AG09319 (cell line): ENCODE measurements at regions not wholly inside any gene's neighbourhood (a gene's known extent, or its start where the extent isn't known, plus 50 kb on each side); places are given as distances from the start of the nearest gene placed in this dataset.

ENCODE experiments used
- DNase-seq: peaks from one replicate; pipeline ENCODE4 v3.0.0-alpha.2; 2010; ENCODE audit warnings: low read depth; ENCODE audit errors: extremely low read depth
- TF ChIP-seq, protein P1 (sequence below): IDR thresholded peaks from 2 replicates; pipeline ENCODE4 v1.5.1; 2011; ENCODE audit warnings: low read depth, mild to moderate bottlenecking, inconsistent platforms, low read length, moderate library complexity

DNA sequence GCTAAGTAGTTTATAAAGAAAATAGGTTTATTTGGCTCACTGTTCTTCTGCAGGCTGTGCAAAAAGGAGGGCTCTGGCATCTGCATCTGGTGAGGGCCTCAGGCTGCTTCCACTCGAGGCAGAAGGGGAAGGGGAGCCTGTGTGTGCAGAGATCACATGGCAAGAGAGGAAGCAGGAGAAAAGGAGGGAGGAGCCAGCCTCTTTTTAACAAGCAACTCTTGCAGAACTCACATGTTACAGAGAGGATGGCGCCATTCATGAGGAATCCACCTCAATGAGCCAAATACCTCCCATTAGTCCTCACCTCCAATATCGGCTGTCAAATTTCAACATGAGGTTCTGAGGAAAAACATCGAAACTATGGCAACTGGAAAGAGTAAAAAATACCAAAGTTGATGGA lies 666.6 kb upstream of the SLC35B3 start:
- no peak for DNase-seq
- TF ChIP-seq, protein P1, sequence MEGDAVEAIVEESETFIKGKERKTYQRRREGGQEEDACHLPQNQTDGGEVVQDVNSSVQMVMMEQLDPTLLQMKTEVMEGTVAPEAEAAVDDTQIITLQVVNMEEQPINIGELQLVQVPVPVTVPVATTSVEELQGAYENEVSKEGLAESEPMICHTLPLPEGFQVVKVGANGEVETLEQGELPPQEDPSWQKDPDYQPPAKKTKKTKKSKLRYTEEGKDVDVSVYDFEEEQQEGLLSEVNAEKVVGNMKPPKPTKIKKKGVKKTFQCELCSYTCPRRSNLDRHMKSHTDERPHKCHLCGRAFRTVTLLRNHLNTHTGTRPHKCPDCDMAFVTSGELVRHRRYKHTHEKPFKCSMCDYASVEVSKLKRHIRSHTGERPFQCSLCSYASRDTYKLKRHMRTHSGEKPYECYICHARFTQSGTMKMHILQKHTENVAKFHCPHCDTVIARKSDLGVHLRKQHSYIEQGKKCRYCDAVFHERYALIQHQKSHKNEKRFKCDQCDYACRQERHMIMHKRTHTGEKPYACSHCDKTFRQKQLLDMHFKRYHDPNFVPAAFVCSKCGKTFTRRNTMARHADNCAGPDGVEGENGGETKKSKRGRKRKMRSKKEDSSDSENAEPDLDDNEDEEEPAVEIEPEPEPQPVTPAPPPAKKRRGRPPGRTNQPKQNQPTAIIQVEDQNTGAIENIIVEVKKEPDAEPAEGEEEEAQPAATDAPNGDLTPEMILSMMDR = no peak

DNA sequence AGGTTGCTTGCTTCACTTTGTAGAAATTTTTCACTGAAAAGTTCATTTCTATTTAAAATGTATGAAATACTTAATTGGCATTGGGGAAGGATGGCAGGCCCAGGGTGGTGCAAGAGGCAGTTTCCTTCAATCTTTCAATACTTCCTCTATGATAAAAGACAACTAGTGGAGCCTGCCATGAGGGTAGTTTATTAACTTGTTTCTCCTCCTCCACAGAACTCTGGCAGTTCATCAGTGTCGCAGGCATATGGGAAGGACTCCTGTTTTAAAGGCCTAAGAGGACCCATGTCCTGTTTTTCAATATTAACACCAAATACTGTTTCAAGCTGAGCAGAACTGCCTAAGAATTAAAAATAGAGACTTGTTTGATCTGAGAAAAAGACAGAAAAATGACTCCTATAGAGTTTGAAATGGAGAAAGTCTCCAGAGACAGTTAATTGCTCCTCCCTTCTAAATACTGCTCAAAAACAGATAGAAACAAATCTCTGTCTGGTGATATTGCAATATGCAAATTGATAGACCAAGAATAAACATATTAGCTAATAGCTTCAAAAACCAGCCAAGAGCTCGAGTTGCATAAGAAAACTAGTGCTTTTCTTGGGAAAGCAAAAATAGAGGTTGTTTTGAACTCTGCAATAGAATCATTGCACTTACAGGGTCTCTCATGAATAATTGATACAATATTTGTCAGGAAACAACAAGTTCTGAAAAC lies 665.7 kb upstream of the SLC35B3 start:
- TF ChIP-seq, protein P1 = no peak
- DNase-seq = no peak

DNA sequence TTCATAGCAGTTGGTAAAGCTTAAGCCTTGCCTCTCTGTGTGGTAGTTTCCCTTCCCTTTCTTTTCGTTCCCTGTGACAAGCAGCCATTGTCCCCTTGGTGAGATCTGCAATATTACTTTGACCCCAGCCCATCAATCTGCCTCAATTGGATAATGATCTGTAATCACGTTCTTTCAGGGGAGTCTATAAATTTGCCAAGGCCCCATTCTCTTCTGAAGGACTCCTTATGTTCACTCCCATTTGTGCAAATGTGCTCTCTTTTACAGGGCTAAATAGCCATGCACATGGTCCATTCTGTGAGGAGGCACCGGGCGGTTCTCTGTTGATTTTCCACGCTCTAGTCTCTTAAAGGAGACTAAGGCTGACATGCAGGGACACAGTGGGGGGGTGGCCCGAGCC lies 660.4 kb upstream of the SLC35B3 start:
- no peak for DNase-seq
- TF ChIP-seq, protein P1 = no peak

DNA sequence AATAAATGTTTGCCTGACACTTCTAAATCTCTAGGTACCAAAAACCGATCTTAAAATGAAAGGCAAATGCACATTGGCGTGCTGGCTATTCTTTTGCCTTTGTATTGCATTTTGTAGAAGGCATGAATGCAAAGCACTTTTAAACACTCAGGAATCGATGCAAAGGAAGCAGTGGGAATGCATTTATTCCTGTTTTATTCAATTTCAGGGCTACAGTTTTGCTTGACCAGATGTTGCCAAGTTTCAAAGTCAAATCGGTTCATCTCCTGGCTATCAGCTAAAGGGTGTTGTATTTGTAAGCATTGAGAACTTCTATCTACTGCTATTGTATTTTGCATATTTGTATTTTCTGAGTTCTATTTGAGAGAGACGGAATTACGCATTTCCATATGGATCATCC lies 659.8 kb upstream of the SLC35B3 start:
- no peak for DNase-seq
- TF ChIP-seq, protein P1 = no peak

DNA sequence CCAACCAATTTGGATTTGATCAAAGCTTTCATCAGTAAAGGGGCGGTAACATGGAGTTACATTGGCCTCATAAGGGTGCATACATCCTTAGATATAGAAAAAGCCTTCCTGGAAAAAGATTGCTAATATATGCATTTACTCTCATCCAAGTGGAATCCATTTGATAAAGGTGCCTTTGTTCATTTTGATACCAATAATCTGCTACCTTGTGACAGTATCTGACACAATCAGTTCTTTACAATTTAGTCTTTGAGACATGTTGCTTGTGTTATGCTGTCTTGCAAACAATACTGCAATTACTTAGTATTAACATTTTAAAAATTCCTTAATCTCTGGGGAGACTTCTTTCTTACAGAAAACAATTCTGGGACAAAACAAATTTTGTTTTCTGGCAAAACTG lies 654.4 kb upstream of the SLC35B3 start:
- TF ChIP-seq, protein P1 = no peak
- no peak for DNase-seq

DNA sequence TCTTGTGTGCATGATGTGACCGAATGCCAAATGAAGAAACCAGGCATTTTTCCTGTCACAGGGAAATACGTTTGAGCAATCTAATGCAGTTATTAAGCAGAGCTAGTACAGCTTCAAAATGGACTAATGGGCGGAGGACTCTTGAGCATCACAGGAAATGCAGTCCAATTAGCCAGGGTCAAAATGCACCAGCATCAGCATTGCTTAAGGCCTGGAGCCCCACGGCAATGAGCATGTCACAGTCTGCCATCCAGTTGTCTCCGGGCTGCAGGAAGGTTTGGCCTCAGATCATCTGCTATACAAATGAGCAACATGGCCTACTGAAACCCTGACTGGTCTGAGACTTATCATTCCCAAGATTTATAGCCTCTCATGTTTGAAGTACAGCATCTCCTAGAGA lies 652.1 kb upstream of the SLC35B3 start:
- TF ChIP-seq, protein P1 = no peak
- no peak for DNase-seq

DNA sequence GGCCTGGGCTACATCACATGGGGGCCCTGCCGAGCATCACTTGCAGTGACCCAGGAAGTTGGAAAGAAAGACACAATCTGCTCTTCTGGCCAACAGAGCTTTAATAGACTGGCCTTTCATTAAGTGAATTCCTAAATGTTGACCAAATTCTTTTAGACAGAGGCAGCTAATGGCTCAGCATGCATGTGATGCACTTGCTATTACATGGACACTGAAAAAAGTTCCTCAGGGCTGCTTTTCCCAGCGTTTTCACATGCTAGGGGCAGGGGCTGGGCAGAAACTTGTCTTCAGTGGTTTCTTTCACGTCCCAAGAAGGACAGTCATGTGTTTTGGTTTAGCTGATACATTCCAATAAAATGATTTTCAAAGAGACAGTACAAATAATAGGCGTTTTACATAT lies 651.0 kb upstream of the SLC35B3 start:
- peak; percentile 11 for DNase-seq
- TF ChIP-seq, protein P1 = no peak
